HepG2 (cell line): ENCODE measurements at regions not wholly inside any gene's neighbourhood (a gene's known extent, or its start where the extent isn't known, plus 50 kb on each side); places are given as distances from the start of the nearest gene placed in this dataset.

ENCODE experiments used
- CTCF ChIP-seq: sonication (generic); formaldehyde crosslinking; IDR thresholded peaks from 2 replicates; pipeline ENCODE4 v1.5.0; 2020; ENCODE audit warnings: mild to moderate bottlenecking, missing genetic modification reagents, moderate library complexity
- GABPA ChIP-seq, 2 experiments: IDR thresholded peaks; 2 replicates each; pipeline ENCODE4 v1.6.1; 2011 to 2016; ENCODE audit warnings: low read depth in 2 of 2, low read length in 1 of 2, missing biosample characterization in 1 of 2, missing genetic modification characterization in 1 of 2
- MXD1 ChIP-seq: sonication (generic); formaldehyde crosslinking; IDR thresholded peaks from 2 replicates; pipeline ENCODE4 v1.4.0; 2020; ENCODE audit warnings: mild to moderate bottlenecking, missing genetic modification reagents
- RARA ChIP-seq: IDR thresholded peaks from 2 replicates; pipeline ENCODE4 v1.6.1; 2016; ENCODE audit warnings: missing genetic modification reagents, missing compliant biosample characterization
- SP1 ChIP-seq, 2 experiments: fragments of 450-650 bp in 1 of 2; sonication (generic) in 1 of 2; formaldehyde crosslinking in 1 of 2; IDR thresholded peaks; 2 replicates each; pipeline versions ENCODE4 v1.4.0 to v1.6.1; 2016 to 2020; ENCODE audit warnings: missing genetic modification reagents in 1 of 2
- TAF1 ChIP-seq: sonication (generic); formaldehyde crosslinking; IDR thresholded peaks from 2 replicates; pipeline ENCODE4 v1.4.0; 2020; ENCODE audit warnings: missing genetic modification reagents
- TBL1XR1 ChIP-seq: fragments of 150-350 bp; IDR thresholded peaks from 2 replicates; pipeline ENCODE4 v1.6.1; 2014; ENCODE audit warnings: borderline replicate concordance, low read length; ENCODE audit not compliant: partially characterized antibody
- TCF12 ChIP-seq, 2 experiments: fragments of 450-650 bp in 1 of 2; sonication (generic) in 1 of 2; formaldehyde crosslinking in 1 of 2; IDR thresholded peaks; 2 replicates each; pipeline versions ENCODE4 v1.6.1 to v1.8.0; 2017 to 2022; ENCODE audit warnings: antibody characterized with exemption in 1 of 2, mild to moderate bottlenecking in 1 of 2, missing genetic modification reagents in 1 of 2, moderate library complexity in 1 of 2
- ZNF10 ChIP-seq: sonication (generic); formaldehyde crosslinking; IDR thresholded peaks from 2 replicates; pipeline ENCODE4 v1.4.0; 2020; ENCODE audit warnings: mild to moderate bottlenecking, low read depth, missing genetic modification reagents, borderline replicate concordance
- ZNF704 ChIP-seq: sonication (generic); formaldehyde crosslinking; IDR thresholded peaks from 2 replicates; pipeline ENCODE4 v1.8.1; 2023; ENCODE audit warnings: mild to moderate bottlenecking, inconsistent platforms, moderate library complexity, missing genetic modification reagents, borderline replicate concordance
- ZNF776 ChIP-seq: sonication (generic); formaldehyde crosslinking; IDR thresholded peaks from 2 replicates; pipeline ENCODE4 v1.4.0; 2020; ENCODE audit warnings: mild to moderate bottlenecking, missing genetic modification reagents
- ZSCAN29 ChIP-seq: sonication (generic); formaldehyde crosslinking; conservative IDR thresholded peaks from 2 replicates; pipeline ENCODE4 v1.4.0; 2020; ENCODE audit warnings: mild to moderate bottlenecking, missing genetic modification reagents

- no peak for TF ChIP-seq MXD1 (CRISPR knock-in tag)
- TF ChIP-seq CTCF (CRISPR knock-in tag): no peak
- no peak for TF ChIP-seq SP1 (IDR thresholded peaks at IDR 0.05)
- TF ChIP-seq SP1 (CRISPR knock-in tag; IDR thresholded peaks at IDR 0.05): no peak
- TF ChIP-seq TBL1XR1: no peak
- TF ChIP-seq ZSCAN29 (CRISPR knock-in tag): no peak
- no peak for TF ChIP-seq TCF12 (IDR thresholded peaks at IDR 0.05)
- TF ChIP-seq TCF12 (CRISPR knock-in tag; IDR thresholded peaks at IDR 0.05): no peak
- TF ChIP-seq TAF1: no peak
- no peak for TF ChIP-seq GABPA (IDR thresholded peaks at IDR 0.05; ENCODE audit: low read depth, low read length)
- TF ChIP-seq GABPA (CRISPR knock-in tag; IDR thresholded peaks at IDR 0.05; ENCODE audit: low read depth): no peak
- TF ChIP-seq ZNF776 (CRISPR knock-in tag): no peak
- no peak for TF ChIP-seq ZNF704 (CRISPR knock-in tag)
- no peak for TF ChIP-seq RARA (CRISPR knock-in tag)
- no peak for TF ChIP-seq ZNF10 (CRISPR knock-in tag)
Measured at GRCh38 chr1:201655243-201655642, 116.3 kb downstream of the NAV1 start.
